ENCODE measurements at regions not wholly inside any gene's neighbourhood (a gene's known extent, or its start where the extent isn't known, plus 50 kb on each side); places are given as distances from the start of the nearest gene placed in this dataset.
"Not testable (repeated sequence)": the region's sequence is repeated elsewhere in the genome, so short reads cannot be mapped to it uniquely, and the experiment has no call there.

- H3K4me3 ChIP-seq (ENCODE audit: low read depth, low read length), result no peak overlapping the region
- no peak for TF ChIP-seq CTCF (IDR thresholded peaks at IDR 0.05; ENCODE audit: borderline replicate concordance, insufficient read depth, low read depth, low read length)
Observed at GRCh38 chr2:16351541-16351940, 314.1 kb downstream of the CYRIA start.

GRCh38 chr2:16351137-16351536 lies 314.5 kb downstream of the CYRIA start:
- TF ChIP-seq CTCF (IDR thresholded peaks at IDR 0.05; ENCODE audit: borderline replicate concordance, insufficient read depth, low read depth, low read length), result no peak
- H3K4me3 ChIP-seq (ENCODE audit: low read depth, low read length), result no peak overlapping the region

GRCh38 chr2:16350211-16350610 lies 315.4 kb downstream of the CYRIA start:
- no peak for TF ChIP-seq CTCF (IDR thresholded peaks at IDR 0.05; ENCODE audit: borderline replicate concordance, insufficient read depth, low read depth, low read length)
- no peak overlapping the region for H3K4me3 ChIP-seq (ENCODE audit: low read depth, low read length)

- no peak overlapping the region for H3K4me3 ChIP-seq (ENCODE audit: low read depth, low read length)
- TF ChIP-seq CTCF (IDR thresholded peaks at IDR 0.05; ENCODE audit: borderline replicate concordance, insufficient read depth, low read depth, low read length), result no peak
Observed at GRCh38 chr2:16349811-16350210, 315.8 kb downstream of the CYRIA start.

GRCh38 chr2:16348821-16349515 lies 316.7 kb downstream of the CYRIA start:
- H3K4me3 ChIP-seq (ENCODE audit: low read depth, low read length), result no peak overlapping the region
- no peak for TF ChIP-seq CTCF (IDR thresholded peaks at IDR 0.05; ENCODE audit: borderline replicate concordance, insufficient read depth, low read depth, low read length)

GRCh38 chr2:16346671-16347070 lies 319.0 kb downstream of the CYRIA start:
- TF ChIP-seq CTCF (IDR thresholded peaks at IDR 0.05; ENCODE audit: borderline replicate concordance, insufficient read depth, low read depth, low read length), result no peak
- H3K4me3 ChIP-seq (ENCODE audit: low read depth, low read length), result no peak overlapping the region

GRCh38 chr2:16345231-16345630 lies 320.4 kb downstream of the CYRIA start:
- H3K4me3 ChIP-seq (ENCODE audit: low read depth, low read length), result not testable (repeated sequence)
